ENCODE measurements at regions not wholly inside any gene's neighbourhood (a gene's known extent, or its start where the extent isn't known, plus 50 kb on each side); places are given as distances from the start of the nearest gene placed in this dataset.

GRCh38 chr7:118713039-118713438 is 488.5 kb downstream of the ANKRD7 start:
- Histone ChIP-seq H3K79me2 (ENCODE audit: low read length) (no peaks in the 10 kb centered on the region), H3K27me3 (ENCODE audit: low read length) (no peaks in the 10 kb centered on the region), H4K20me1 (ENCODE audit: insufficient read depth, low read depth, low read length) (no peaks in the 10 kb centered on the region), H3K36me3 (ENCODE audit: insufficient read depth, low read length) (no peaks in the 10 kb centered on the region), H3K4me2 (ENCODE audit: low read depth, low read length, poor library complexity, severe bottlenecking) (no peak overlapping the region), H3K9me2 (replicated peaks; ENCODE audit: insufficient read depth, low read length) (no peaks in the 10 kb centered on the region), H3K9me3 (ENCODE audit: low read length) (peaks cover 14% of the 10 kb centered on the region; the same call in 1 of the 2 replicates), H3K4me3 (ENCODE audit: low read length) (no peak overlapping the region), H3K4me1 (ENCODE audit: low read length) (no peaks in the 10 kb centered on the region), H3K27ac (ENCODE audit: low read length) (no peak overlapping the region), H3K9ac (ENCODE audit: low read length) (no peak overlapping the region), H2AFZ (ENCODE audit: low read length) (no peak overlapping the region)
- no peak for DNase-seq

GRCh38 chr7:118720632-118721031 is 496.1 kb downstream of the ANKRD7 start:
- Histone ChIP-seq H3K27ac (ENCODE audit: low read length) (no peak overlapping the region), H3K27me3 (ENCODE audit: low read length) (no peaks in the 10 kb centered on the region), H3K9me3 (ENCODE audit: low read length) (peaks cover 24% of the 10 kb centered on the region; the same call in 1 of the 2 replicates), H3K4me3 (ENCODE audit: low read length) (no peak overlapping the region), H3K4me1 (ENCODE audit: low read length) (no peaks in the 10 kb centered on the region), H3K9me2 (replicated peaks; ENCODE audit: insufficient read depth, low read length) (no peaks in the 10 kb centered on the region), H3K79me2 (ENCODE audit: low read length) (no peaks in the 10 kb centered on the region), H3K36me3 (ENCODE audit: insufficient read depth, low read length) (no peaks in the 10 kb centered on the region), H3K9ac (ENCODE audit: low read length) (no peak overlapping the region), H4K20me1 (ENCODE audit: insufficient read depth, low read depth, low read length) (no peaks in the 10 kb centered on the region), H3K4me2 (ENCODE audit: low read depth, low read length, poor library complexity, severe bottlenecking) (no peak overlapping the region), H2AFZ (ENCODE audit: low read length) (no peak overlapping the region)
- no peak for DNase-seq

- Histone ChIP-seq H3K4me1 (ENCODE audit: low read length) (no peaks in the 10 kb centered on the region), H2AFZ (ENCODE audit: low read length) (no peak overlapping the region), H3K27ac (ENCODE audit: low read length) (no peak overlapping the region), H3K9ac (ENCODE audit: low read length) (no peak overlapping the region), H3K79me2 (ENCODE audit: low read length) (no peaks in the 10 kb centered on the region), H3K4me3 (ENCODE audit: low read length) (no peak overlapping the region), H3K4me2 (ENCODE audit: low read depth, low read length, poor library complexity, severe bottlenecking) (no peak overlapping the region), H3K27me3 (ENCODE audit: low read length) (no peaks in the 10 kb centered on the region), H3K9me2 (replicated peaks; ENCODE audit: insufficient read depth, low read length) (no peaks in the 10 kb centered on the region), H4K20me1 (ENCODE audit: insufficient read depth, low read depth, low read length) (no peaks in the 10 kb centered on the region), H3K36me3 (ENCODE audit: insufficient read depth, low read length) (no peaks in the 10 kb centered on the region), H3K9me3 (ENCODE audit: low read length) (peaks cover 18% of the 10 kb centered on the region)
- no peak for DNase-seq
Measured at GRCh38 chr7:118731854-118732253, 507.4 kb downstream of the ANKRD7 start.

- Histone ChIP-seq H3K4me1 (ENCODE audit: low read length) (no peaks in the 10 kb centered on the region), H3K79me2 (ENCODE audit: low read length) (no peaks in the 10 kb centered on the region), H3K9me2 (replicated peaks; ENCODE audit: insufficient read depth, low read length) (no peaks in the 10 kb centered on the region), H3K9me3 (ENCODE audit: low read length) (peaks cover 9% of the 10 kb centered on the region), H4K20me1 (ENCODE audit: insufficient read depth, low read depth, low read length) (no peaks in the 10 kb centered on the region), H3K4me3 (ENCODE audit: low read length) (no peak overlapping the region), H3K27me3 (ENCODE audit: low read length) (no peaks in the 10 kb centered on the region), H3K9ac (ENCODE audit: low read length) (no peak overlapping the region), H3K27ac (ENCODE audit: low read length) (no peak overlapping the region), H2AFZ (ENCODE audit: low read length) (no peak overlapping the region), H3K36me3 (ENCODE audit: insufficient read depth, low read length) (no peaks in the 10 kb centered on the region), H3K4me2 (ENCODE audit: low read depth, low read length, poor library complexity, severe bottlenecking) (no peak overlapping the region)
- DNase-seq: no peak
Measured at GRCh38 chr7:118734541-118734940, 510.0 kb downstream of the ANKRD7 start.

- Histone ChIP-seq H3K4me3 (ENCODE audit: low read length) (no peak overlapping the region), H3K9ac (ENCODE audit: low read length) (no peak overlapping the region), H3K4me2 (ENCODE audit: low read depth, low read length, poor library complexity, severe bottlenecking) (no peak overlapping the region), H3K9me2 (replicated peaks; ENCODE audit: insufficient read depth, low read length) (no peaks in the 10 kb centered on the region), H4K20me1 (ENCODE audit: insufficient read depth, low read depth, low read length) (no peaks in the 10 kb centered on the region), H2AFZ (ENCODE audit: low read length) (no peak overlapping the region), H3K36me3 (ENCODE audit: insufficient read depth, low read length) (no peaks in the 10 kb centered on the region), H3K4me1 (ENCODE audit: low read length) (no peaks in the 10 kb centered on the region), H3K79me2 (ENCODE audit: low read length) (no peaks in the 10 kb centered on the region), H3K27me3 (ENCODE audit: low read length) (no peaks in the 10 kb centered on the region), H3K27ac (ENCODE audit: low read length) (no peak overlapping the region), H3K9me3 (ENCODE audit: low read length) (peaks cover 9% of the 10 kb centered on the region)
- DNase-seq: no peak
Measured at GRCh38 chr7:118735441-118735840, 510.9 kb downstream of the ANKRD7 start.

- Histone ChIP-seq H3K79me2 (ENCODE audit: low read length) (no peaks in the 10 kb centered on the region), H2AFZ (ENCODE audit: low read length) (no peak overlapping the region), H3K27me3 (ENCODE audit: low read length) (no peaks in the 10 kb centered on the region), H3K4me2 (ENCODE audit: low read depth, low read length, poor library complexity, severe bottlenecking) (no peak overlapping the region), H3K9ac (ENCODE audit: low read length) (no peak overlapping the region), H3K9me2 (replicated peaks; ENCODE audit: insufficient read depth, low read length) (no peaks in the 10 kb centered on the region), H3K27ac (ENCODE audit: low read length) (no peak overlapping the region), H3K36me3 (ENCODE audit: insufficient read depth, low read length) (no peaks in the 10 kb centered on the region), H3K4me1 (ENCODE audit: low read length) (no peaks in the 10 kb centered on the region), H3K9me3 (ENCODE audit: low read length) (peaks cover 9% of the 10 kb centered on the region; the same call in 1 of the 2 replicates), H4K20me1 (ENCODE audit: insufficient read depth, low read depth, low read length) (no peaks in the 10 kb centered on the region), H3K4me3 (ENCODE audit: low read length) (no peak overlapping the region)
- DNase-seq: no peak
Measured at GRCh38 chr7:118737935-118738334, 513.4 kb downstream of the ANKRD7 start.

- Histone ChIP-seq H3K4me1 (ENCODE audit: low read length) (no peaks in the 10 kb centered on the region), H3K9ac (ENCODE audit: low read length) (no peak overlapping the region), H4K20me1 (ENCODE audit: insufficient read depth, low read depth, low read length) (no peaks in the 10 kb centered on the region), H3K9me2 (replicated peaks; ENCODE audit: insufficient read depth, low read length) (no peaks in the 10 kb centered on the region), H3K36me3 (ENCODE audit: insufficient read depth, low read length) (no peaks in the 10 kb centered on the region), H3K27ac (ENCODE audit: low read length) (no peak overlapping the region), H2AFZ (ENCODE audit: low read length) (no peak overlapping the region), H3K4me3 (ENCODE audit: low read length) (no peak overlapping the region), H3K27me3 (ENCODE audit: low read length) (no peaks in the 10 kb centered on the region), H3K79me2 (ENCODE audit: low read length) (no peaks in the 10 kb centered on the region), H3K4me2 (ENCODE audit: low read depth, low read length, poor library complexity, severe bottlenecking) (no peak overlapping the region), H3K9me3 (ENCODE audit: low read length) (peaks cover 20% of the 10 kb centered on the region; the same call in 1 of the 2 replicates)
- DNase-seq: no peak
Measured at GRCh38 chr7:118745927-118746326, 521.4 kb downstream of the ANKRD7 start.

GRCh38 chr7:118747473-118747872 is 523.0 kb downstream of the ANKRD7 start:
- no peak overlapping the region for H3K9ac ChIP-seq (ENCODE audit: low read length)
- DNase-seq: no peak

GRCh38 chr7:118753479-118753878 is 529.0 kb downstream of the ANKRD7 start:
- Histone ChIP-seq H3K4me3 (ENCODE audit: low read length) (no peak overlapping the region), H3K9me2 (replicated peaks; ENCODE audit: insufficient read depth, low read length) (no peaks in the 10 kb centered on the region), H4K20me1 (ENCODE audit: insufficient read depth, low read depth, low read length) (no peaks in the 10 kb centered on the region), H3K36me3 (ENCODE audit: insufficient read depth, low read length) (no peaks in the 10 kb centered on the region), H3K9me3 (ENCODE audit: low read length) (peaks cover 14% of the 10 kb centered on the region), H3K9ac (ENCODE audit: low read length) (no peak overlapping the region), H3K4me1 (ENCODE audit: low read length) (no peaks in the 10 kb centered on the region), H3K79me2 (ENCODE audit: low read length) (no peaks in the 10 kb centered on the region), H3K27ac (ENCODE audit: low read length) (no peak overlapping the region), H3K4me2 (ENCODE audit: low read depth, low read length, poor library complexity, severe bottlenecking) (no peak overlapping the region), H3K27me3 (ENCODE audit: low read length) (no peaks in the 10 kb centered on the region), H2AFZ (ENCODE audit: low read length) (no peak overlapping the region)
- no peak for DNase-seq

More at GRCh38 chr7:118747473-118747872, 523.0 kb downstream of the ANKRD7 start:
- H2AFZ ChIP-seq (ENCODE audit: low read length): no peak overlapping the region
- no peaks in the 10 kb centered on the region for H3K9me2 ChIP-seq (replicated peaks; ENCODE audit: insufficient read depth, low read length)
- H3K36me3 ChIP-seq (ENCODE audit: insufficient read depth, low read length): no peaks in the 10 kb centered on the region
- H3K4me1 ChIP-seq (ENCODE audit: low read length): no peaks in the 10 kb centered on the region
- H4K20me1 ChIP-seq (ENCODE audit: insufficient read depth, low read depth, low read length): no peaks in the 10 kb centered on the region
- H3K79me2 ChIP-seq (ENCODE audit: low read length): no peaks in the 10 kb centered on the region
- H3K27ac ChIP-seq (ENCODE audit: low read length): no peak overlapping the region
- no peaks in the 10 kb centered on the region for H3K27me3 ChIP-seq (ENCODE audit: low read length)
- H3K4me3 ChIP-seq (ENCODE audit: low read length): no peak overlapping the region
- H3K4me2 ChIP-seq (ENCODE audit: low read depth, low read length, poor library complexity, severe bottlenecking): no peak overlapping the region
- peaks cover 16% of the 10 kb centered on the region; the same call in 1 of the 2 replicates for H3K9me3 ChIP-seq (ENCODE audit: low read length)
